ENCODE measurements at regions not wholly inside any gene's neighbourhood (a gene's known extent, or its start where the extent isn't known, plus 50 kb on each side); places are given as distances from the start of the nearest gene placed in this dataset.

DNA sequence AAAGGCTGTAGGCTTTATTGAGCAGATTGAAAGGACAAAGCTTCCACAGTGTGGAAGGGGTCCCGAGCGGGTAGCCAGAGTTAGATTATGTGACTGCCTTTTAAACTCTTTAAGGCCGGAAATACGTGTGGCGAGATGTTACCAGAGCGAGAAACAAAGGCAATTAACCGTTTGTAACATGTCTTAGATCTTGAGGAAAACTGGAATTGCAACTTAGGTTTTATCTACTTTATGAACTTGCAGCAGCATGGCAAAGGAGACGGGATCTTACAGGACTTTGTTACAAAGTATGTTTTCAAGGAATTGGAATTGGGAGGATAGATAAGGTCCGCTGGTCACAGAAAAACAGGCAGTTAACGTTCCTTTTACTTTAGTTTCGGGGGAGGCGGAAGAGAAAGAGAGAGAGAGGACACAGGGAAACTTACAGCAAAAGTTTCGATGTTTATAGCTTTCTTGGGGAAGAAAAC lies 594.7 kb upstream of the ADGRB3 start:
- TF ChIP-seq FOXA1 (IDR thresholded peaks at IDR 0.05) (no peak), HDGF (IDR thresholded peaks at IDR 0.05; ENCODE audit: borderline replicate concordance) (no peak), SUZ12 (IDR thresholded peaks at IDR 0.05) (no peak), NFRKB (IDR thresholded peaks at IDR 0.05) (no peak), ELF4 (IDR thresholded peaks at IDR 0.05) (no peak), TARDBP (IDR thresholded peaks at IDR 0.05) (no peak), FOXK2 (IDR thresholded peaks at IDR 0.05) (no peak), L3MBTL2 (conservative IDR thresholded peaks at IDR 0.05) (no peak), LEF1 (IDR thresholded peaks at IDR 0.05; ENCODE audit: borderline replicate concordance) (no peak), FOXM1 (IDR thresholded peaks at IDR 0.05; ENCODE audit: borderline replicate concordance) (no peak), BHLHE40 (IDR thresholded peaks at IDR 0.05; ENCODE audit: borderline replicate concordance) (no peak)
- TF ChIP-seq, protein P1, sequence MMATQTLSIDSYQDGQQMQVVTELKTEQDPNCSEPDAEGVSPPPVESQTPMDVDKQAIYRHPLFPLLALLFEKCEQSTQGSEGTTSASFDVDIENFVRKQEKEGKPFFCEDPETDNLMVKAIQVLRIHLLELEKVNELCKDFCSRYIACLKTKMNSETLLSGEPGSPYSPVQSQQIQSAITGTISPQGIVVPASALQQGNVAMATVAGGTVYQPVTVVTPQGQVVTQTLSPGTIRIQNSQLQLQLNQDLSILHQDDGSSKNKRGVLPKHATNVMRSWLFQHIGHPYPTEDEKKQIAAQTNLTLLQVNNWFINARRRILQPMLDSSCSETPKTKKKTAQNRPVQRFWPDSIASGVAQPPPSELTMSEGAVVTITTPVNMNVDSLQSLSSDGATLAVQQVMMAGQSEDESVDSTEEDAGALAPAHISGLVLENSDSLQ (IDR thresholded peaks at IDR 0.05), result no peak
